Head of caudate nucleus (tissue), 42 donors: ENCODE measurements at regions not wholly inside any gene's neighbourhood (a gene's known extent, or its start where the extent isn't known, plus 50 kb on each side); places are given as distances from the start of the nearest gene placed in this dataset.

Experiments used
- DNase-seq, 42 donors: peaks; one replicate each; pipeline versions ENCODE4 v3.0.0 to v3.0.0-alpha.2; 2020 to 2021; ENCODE audit warnings: mixed read lengths in 7 of 42
- intact Hi-C: fragments of 100-400 bp; cut with DNase I; formaldehyde crosslinking; loops from one replicate; pipeline ENCODE4 v1.15.0; 2022

DNA sequence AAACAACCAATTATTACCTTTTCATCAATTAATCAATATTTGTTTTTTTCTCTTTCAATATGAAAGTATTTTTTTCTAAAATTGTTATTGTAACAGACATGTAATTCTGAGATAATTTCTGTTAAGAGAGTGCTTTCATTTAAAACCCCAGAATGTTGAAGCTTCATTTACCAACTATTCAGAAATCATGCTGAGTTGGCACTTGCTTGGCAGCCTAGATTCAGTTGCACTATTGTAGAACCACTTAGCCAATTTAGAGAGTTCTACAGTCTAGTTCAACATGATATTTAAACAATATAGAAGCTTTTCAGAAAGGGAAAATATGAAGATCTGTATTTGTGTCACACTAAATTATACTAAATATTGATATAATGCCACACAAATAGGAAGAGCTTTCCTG is 56.1 kb upstream of the NKAIN2 start:
- intact Hi-C loops = no loop called here
- no peak for DNase-seq

DNA sequence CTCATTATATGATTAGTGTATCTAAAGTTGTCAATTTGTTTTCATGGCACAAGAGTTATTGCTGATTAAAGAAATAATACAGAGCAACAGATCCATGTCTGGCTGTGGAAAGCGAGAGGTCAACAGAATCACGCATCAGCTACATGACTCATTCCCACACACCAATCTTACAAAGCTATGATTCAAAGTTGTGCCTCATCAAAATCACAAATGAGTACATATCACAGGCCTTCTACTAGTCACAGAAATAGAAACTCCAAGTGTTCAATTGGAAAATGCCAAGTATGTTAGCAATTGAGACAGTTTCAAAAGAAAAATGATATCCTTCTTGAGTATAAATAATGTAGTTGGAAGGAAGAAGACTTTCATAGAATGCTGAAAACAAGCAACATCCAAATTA is 57.8 kb upstream of the NKAIN2 start:
- peak in 3 of 42 donors; percentile 2 to 26 (median 18) for DNase-seq

DNA sequence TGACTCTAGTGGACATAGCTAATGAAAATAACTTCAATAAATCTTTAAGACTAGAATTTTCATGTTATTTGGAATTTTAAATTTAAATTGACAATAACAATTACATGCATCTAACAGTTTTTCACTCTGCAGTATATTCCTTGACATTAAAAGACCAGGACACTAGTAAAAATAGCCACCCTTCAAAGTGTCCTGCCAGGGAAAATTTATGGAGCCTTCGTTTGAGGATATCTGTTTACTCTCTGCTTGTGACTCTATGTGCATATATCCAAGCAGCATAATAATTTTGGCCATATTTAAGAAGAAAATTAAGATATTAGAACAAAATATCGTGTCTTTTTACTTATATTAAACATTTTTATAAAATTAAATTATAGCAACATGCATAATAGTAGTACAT is 58.8 kb upstream of the NKAIN2 start:
- DNase-seq = no peak
- intact Hi-C loops = no loop called here

More for the DNA sequence above, 57.8 kb upstream of the NKAIN2 start:
- intact Hi-C loops = no loop called here

DNA sequence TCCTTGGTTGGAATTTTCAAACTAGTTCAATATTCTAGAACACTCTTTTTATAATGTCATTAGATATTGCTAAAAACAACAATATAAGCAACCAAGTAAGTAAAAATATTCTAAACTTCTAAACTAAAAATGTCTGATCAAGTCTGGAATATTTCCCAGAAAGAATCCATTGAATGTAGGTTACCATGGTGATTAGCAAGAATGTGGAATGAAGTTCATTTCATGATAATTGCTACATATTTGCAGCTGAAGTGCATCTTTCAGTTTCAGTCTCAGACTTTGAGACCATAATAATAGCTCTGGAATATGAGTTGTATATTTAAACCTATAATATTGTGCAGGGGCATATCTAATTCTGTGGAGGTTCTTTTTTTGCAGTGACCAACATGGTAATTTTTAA is 61.0 kb upstream of the NKAIN2 start:
- no peak for DNase-seq

DNA sequence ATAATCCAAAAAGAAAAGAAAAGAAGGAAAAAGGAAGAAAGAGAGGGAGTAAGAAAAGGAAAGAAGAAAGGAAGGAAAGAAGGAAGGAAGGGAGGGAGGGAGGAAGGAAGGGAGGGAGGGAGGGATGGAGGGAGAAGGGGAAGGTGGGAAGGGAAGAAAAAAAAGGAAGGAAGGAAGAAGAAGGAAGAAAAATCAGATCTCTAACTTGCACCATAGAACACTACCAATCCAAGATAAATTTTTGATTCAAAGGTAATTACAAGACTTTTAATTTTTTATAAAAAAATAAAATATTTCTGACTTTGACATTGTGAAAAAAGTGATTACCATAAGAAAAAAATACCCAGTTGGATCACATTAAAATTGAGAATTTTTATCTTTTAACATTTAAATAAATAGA is 70.5 kb upstream of the NKAIN2 start:
- intact Hi-C loops = no loop called here
- DNase-seq = no peak

More for the DNA sequence above, 61.0 kb upstream of the NKAIN2 start:
- intact Hi-C loops = no loop called here

DNA sequence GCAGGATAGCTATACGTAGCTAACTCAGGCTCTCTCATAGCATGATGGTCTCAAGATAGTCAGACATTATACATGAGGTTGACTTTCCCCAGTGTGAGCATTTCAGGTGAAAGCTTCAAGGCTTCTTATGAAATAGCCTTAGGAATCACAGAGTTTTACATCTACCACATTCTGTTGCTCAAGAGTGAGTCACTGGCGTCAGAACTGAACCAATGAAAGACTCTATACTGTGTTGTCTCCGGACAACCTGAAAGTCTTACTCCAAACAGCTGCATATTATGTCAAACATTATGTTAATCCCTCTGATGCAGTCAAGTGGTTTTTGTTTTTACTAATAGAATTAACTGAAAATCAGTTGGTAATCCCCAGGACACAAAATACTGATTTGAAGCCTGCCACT is 79.8 kb upstream of the TRDN start:
- DNase-seq = no peak

DNA sequence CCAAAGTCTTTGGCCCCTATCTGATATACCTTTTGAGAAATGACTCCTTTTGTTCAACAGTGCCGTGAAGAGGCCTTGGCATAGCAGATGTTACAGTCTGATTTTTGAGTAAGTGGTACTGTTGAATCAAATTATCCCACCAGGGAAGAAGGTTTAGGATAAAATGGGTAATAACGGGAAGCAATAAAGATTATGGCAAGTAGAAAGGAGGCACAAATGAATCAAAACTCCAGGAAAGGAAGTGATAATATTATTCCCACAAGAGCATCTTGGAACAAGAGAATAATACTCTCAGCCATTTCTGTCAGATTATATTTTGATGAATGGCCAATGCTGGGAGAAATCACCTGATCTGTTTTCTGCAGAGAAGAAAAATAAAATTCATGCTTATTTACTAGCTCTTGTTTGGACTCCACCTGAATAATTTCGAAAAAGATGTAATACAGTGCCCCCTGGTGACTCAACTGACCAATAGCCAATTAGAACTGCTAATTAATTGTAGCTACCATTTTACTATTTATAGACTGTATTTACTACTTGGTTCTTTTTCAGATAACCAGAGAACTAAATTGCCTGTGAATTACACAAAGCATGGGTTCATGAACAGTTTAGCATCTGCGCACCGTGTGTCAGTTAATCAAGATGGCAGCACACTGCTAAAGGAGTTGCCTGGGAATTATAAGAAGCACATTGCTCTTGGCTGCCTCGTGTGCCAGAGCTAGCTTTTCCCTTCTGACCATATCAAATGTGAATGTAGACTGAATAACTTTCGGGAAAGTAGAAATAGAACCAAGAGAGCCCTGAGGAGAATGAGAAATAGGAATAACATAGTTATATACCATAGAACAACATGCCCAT is 78.5 kb upstream of the TRDN start:
- intact Hi-C loops = loop anchor here (10.0 kb wide), 1 partner anchor 300 kb away; no protein-coding TSS in a partner anchor
- DNase-seq = peak in 7 of 42 donors; percentile 4 to 46 (median 13)

More for the DNA sequence above, 79.8 kb upstream of the TRDN start:
- intact Hi-C loops = loop anchor here (10.0 kb wide), 1 partner anchor 302 kb away; no protein-coding TSS in a partner anchor

DNA sequence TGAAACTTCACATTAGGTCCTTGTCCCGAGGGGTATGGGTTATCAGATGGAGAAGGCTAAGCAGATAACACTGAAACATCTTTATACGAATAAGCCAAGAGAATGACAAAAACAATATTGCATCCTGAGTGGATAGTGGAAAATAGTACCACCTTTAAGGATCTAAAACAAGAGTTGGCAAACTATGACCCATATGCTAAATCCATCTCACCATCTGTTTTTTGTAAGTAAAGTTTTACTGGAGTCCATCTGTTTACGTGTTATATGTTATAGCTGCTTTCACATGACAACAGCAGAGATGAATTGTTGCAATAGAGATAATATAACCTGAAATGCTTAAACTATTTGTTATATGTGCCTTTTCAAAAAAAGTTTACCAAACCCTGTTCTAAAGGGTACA is 76.1 kb upstream of the TRDN start:
- DNase-seq = no peak
- intact Hi-C loops = loop anchor here (10.0 kb wide), 1 partner anchor 298 kb away; no protein-coding TSS in a partner anchor

DNA sequence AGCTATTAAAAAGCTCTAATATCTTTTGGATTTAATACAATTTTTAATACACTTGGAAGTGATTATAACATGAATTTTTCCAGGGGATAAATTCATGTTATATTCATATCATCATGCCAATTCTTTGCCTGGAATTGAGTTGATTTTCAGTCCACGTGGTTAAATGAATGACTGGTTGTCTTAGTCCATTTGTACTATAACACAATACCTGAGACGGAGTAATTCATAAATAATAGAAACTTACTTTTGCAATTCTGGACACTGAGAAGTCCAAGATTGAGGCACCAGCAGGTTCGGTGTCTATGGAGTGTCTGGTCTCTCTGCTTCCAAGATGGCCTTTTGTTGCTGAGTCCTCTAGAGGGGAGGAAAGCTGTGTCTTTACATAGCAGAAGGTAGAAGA is 66.2 kb upstream of the TRDN start:
- DNase-seq = no peak
- intact Hi-C loops = no loop called here

DNA sequence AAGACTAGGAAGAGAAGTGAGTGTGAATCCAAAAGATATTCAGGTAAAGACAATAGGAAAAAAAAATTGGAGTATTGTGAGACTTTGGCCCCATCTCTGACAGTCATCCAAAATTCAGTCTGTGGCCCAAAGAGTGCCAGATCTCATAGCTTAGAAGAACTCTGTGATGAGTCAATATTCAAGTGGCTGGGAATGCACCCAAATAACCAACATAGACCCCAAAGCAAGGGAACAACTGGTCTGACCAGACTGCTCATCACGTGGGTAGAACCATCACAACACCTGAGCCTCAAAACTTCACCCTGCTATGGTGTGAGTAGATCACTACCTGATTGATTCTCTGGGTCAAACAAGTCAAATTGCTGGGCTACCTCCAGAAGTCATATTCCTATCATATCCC is 51.1 kb upstream of the TRDN start:
- intact Hi-C loops = no loop called here
- no peak for DNase-seq
